Activated CD8-positive, alpha-beta memory T cell treated with anti-CD3 and anti-CD28 coated beads for 48 hours (primary cell): ENCODE measurements at regions not wholly inside any gene's neighbourhood (a gene's known extent, or its start where the extent isn't known, plus 50 kb on each side); places are given as distances from the start of the nearest gene placed in this dataset.
"Not testable (repeated sequence)": the region's sequence is repeated elsewhere in the genome, so short reads cannot be mapped to it uniquely, and the experiment has no call there.

Experiments used
- DNase-seq, 3 experiments: peaks; one replicate each; pipeline ENCODE4 v3.0.0-alpha.2; 2020; ENCODE audit warnings: low read depth in 2 of 3, low spot score in 2 of 3

DNA sequence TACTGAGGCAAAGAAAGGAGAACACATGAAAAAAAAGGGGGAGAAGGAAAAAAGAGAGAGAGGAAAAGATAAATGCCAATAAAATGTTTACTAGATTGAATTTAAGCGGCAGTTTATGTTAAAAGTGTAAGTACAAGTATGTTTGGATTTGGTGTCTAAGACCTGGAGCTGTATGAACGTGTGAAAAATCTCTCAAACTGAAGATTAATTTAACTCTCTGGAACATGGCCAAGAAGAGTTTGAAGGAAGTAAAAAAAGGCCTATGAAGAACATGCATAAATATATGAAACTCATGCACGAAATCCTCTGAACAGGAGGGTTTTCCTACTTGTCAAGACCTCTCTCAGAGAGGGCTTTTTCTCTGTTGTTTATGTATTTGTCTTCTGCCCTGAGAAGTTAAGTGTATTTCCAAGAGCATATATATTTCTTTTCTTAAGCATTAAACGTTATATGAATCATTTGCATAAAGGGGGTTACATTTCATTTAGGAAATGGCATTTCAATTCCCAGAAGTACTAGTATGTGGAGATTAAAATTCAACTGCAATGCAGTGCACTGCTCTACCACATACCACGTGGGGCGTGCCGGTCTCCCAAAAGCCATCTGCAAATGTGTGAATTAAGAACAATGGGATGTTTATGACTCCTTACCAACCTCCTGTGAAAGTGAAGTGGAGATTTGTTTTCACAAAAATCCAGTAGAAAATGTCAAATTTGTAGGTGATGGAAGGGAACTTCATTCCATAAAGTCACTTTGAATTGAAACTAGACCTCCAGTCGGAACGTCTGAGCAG is 281.1 kb upstream of the TRIB2 start:
- no peak for DNase-seq

GRCh38 chr2:12436483-12436882 is 280.3 kb upstream of the TRIB2 start:
- no peak for DNase-seq

- no peak for DNase-seq
Measured at GRCh38 chr2:12436935-12437561, 279.7 kb upstream of the TRIB2 start.

DNA sequence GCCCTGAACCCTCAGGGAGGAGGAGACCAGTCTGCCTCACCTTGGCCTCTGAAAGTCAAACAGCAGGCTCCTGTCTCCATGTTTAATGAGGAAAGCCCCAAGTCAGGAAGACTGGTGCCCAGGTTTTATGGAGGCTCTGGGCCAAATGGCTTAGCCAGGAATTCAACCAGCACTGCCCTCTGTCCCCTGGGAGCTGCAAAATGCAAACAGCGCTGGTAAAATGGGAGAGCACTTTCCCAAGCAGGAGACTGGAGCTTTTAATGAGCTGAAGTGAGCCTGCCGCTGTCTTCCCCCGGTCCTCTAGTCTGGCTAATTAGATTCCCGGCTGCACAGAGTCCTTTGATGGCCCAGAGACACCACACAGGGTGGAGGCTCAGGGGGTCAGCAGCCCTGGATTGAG is 276.0 kb upstream of the TRIB2 start:
- no peak for DNase-seq

DNA sequence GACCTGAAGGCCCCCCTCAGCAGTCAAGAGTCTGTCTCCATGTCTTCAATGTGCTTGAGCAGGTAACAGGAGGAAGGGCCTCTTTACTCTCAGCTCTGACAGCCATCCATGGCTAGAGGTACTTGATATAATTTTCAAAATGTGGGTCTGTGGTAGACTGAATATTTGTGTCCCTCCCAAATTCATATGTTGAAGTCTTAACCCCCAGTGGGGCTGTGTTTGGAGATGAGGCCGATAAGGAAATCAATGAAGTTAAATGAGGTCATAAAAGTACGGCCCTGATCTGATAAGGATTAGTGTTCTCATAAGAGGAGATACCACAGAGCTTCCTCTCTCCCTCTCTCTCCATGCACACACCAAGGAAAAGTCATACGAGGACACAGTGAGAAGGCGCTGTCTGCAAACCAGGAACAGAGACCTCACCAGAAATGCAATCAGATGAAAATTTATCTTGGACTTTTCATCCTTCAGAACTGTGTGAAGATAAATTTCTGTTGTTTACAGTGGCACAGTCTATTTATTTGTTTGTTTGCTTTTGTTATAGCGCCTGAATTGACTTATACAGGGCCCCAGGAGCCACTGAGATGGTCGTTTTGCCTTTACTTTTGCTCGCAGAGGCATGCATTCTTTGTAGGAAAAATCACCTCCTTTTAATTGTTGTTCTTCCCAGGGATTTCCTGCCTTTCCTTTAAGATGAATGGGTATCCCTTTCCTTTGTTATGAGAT is 274.8 kb upstream of the TRIB2 start:
- no peak for DNase-seq

- DNase-seq, result no peak
Measured at GRCh38 chr2:12442476-12442847, 274.3 kb upstream of the TRIB2 start.

DNA sequence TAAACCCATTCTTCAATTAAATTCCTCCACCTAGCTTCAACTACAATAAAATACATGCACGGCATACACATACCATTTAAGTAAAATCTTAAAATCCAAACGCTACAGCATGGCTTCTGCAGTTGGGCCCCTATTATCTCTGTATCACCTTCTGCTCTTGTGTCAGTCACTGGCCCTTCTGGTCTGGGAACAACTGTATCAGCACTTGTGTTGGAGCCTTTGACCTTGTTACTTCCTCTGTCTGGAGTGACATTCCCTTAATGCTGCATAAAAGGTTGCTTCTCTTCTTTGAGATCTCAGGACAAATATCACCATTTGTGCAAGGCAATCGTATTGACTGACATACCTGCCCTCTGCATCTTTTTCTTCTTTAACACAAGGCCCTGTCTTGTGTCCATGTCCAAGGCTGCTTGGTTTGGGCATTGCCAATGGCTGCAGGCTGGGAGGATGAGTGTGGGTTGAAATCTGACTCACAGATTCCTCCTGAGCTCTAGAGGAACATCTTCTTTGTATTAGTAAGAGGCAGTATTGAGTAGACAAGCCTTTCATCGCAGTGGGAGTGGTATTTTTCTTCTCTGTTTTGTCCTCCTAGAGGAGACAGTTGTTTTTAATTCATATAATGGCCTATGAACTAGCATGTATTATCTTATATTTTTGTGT is 267.8 kb upstream of the TRIB2 start:
- no peak for DNase-seq

GRCh38 chr2:12451726-12452125 is 265.0 kb upstream of the TRIB2 start:
- no peak for DNase-seq

DNA sequence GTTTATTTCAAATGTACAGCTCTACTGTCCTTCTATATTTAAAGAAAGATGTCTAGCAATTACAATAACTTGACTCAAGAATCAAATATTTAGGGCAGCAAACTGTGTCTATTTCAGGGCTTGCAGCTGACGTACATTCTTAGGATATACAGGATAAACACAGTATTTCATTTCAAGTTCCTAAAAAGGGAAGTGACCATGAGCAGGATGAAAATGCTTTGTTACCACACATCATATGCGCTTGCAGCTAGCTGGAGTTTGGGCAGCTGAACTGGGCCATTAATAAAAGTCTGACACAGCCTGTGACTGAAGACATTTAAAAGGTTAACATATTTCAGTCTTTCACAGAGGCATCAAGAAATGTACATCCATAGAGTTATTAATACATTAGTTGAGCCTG is 264.6 kb upstream of the TRIB2 start:
- DNase-seq, result no peak

GRCh38 chr2:12453731-12454130 is 263.0 kb upstream of the TRIB2 start:
- no peak for DNase-seq

DNA sequence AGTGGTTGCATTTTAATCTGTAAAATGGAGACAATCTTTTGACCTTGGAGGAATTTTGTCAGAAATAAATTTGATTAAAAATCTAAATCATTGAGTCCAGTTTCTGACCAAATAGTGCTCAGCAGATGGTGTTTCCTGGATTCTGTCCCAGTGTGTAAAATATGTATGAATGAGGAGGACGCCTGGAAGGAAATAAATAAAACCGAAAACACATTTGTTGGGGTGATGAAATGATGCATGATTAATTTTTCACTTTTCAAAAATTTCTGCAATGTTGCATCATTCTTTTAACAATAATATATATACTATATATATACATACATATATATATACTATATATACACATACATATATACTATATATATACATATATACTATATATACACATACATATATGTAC is 261.1 kb upstream of the TRIB2 start:
- DNase-seq, result no peak

GRCh38 chr2:12456293-12457106 is 260.2 kb upstream of the TRIB2 start:
- peak; percentile 11 to 37 (median 30) for DNase-seq

DNA sequence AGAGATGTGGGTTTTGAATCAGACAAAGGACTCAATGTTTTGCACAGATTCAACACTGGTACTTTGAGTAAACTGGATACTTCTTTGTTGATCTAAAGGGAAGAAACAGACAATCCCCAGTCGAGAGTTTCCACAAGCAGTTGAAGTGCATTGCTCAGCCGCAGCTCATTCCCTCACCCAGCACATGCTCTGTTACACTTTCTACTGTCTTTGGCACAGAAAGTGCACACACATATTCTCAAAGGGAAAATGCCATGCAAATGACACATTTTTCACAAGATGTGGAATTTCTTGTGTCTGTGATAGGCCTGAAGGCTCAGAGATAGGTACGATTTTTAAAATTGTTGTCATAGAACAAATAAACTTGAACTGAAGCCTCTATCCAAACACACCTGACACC is 258.9 kb upstream of the TRIB2 start:
- no peak for DNase-seq

- DNase-seq, result no peak
Measured at GRCh38 chr2:12463189-12463588, 253.5 kb upstream of the TRIB2 start.

DNA sequence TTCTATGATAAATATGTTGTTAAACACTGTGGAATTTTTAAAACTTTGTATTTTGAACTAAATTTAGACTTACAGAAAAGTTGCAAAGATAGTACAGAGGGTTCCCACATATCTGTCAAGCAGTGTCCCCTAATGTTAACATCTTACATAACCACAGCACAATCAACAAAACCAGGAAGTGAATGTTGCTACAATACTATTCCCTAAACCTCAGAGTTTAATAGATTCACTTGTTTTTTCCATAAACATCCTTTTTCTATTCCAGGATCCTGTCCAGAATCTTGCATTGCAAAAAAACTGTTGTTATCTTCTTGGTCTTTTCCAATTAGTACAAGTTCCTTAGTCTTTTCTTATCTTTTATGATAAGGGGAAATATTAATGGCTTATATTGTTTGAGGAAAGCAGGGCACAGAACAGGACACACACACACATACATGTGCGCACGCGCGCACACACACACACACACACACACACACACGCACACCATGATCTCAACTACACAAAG is 251.1 kb upstream of the TRIB2 start:
- DNase-seq, result no peak

- DNase-seq, result no peak
Measured at GRCh38 chr2:12467303-12467702, 249.4 kb upstream of the TRIB2 start.

DNA sequence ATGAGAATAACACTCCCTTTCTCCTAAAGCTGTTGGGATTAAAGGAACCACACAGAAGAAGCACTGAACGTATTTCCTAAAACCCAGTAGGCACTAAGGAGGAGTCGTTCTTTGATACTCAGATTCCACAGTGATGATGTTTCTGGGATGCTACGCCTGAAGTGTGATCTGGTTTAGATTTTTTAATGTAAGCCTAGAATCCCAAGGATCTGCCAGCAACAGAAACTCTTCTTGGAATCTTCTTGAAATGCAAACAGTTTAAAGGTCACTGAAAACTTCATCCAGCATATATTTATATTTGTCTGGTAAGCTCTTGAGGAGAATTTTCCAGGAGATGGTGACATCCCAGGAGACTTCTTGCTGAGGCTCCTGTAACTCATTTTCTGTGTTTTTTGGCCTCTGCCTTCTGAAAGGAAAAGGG is 247.6 kb upstream of the TRIB2 start:
- no peak for DNase-seq

DNA sequence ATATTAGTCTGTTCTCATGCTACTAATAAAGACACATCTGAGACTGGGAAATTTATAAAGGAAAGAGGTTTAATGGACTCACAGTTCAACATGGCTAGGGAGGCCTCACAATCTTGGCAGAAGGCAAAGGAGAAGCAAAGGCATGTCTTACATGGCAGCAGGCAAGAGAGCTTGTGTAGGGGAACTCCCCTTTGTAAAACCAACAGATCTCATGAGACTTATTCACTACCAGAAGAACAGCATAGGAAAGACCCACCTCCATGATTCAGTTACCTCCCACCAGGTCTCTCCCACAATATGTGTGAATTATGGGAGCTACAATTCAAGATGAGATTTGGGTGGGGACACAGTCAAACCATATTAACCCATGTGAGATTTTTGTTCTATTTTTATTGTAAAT is 244.5 kb upstream of the TRIB2 start:
- not testable (repeated sequence) for DNase-seq

GRCh38 chr2:12478151-12479064 is 238.3 kb upstream of the TRIB2 start:
- DNase-seq, result no peak
